Hepatocyte (in vitro differentiated cells): ENCODE measurements at regions not wholly inside any gene's neighbourhood (a gene's known extent, or its start where the extent isn't known, plus 50 kb on each side); places are given as distances from the start of the nearest gene placed in this dataset.

Experiments
- DNase-seq: peaks from one replicate; pipeline ENCODE4 v3.0.0-alpha.2; 2016; ENCODE audit warnings: low spot score
- H2AFZ ChIP-seq: fragments of 200-600 bp; sonication (generic); 2 replicates; pipeline ENCODE4 v1.6.0; 2016; ENCODE audit warnings: antibody characterized with exemption, mild to moderate bottlenecking
- H3K27ac ChIP-seq: fragments of 200-600 bp; sonication (generic); 2 replicates; pipeline ENCODE4 v1.5.1; 2016; ENCODE audit warnings: mild to moderate bottlenecking
- H3K27me3 ChIP-seq: fragments of 200-600 bp; sonication (generic); 2 replicates; pipeline ENCODE4 v1.6.1; 2016
- H3K36me3 ChIP-seq: fragments of 200-600 bp; sonication (generic); replicated peaks from 2 replicates; pipeline ENCODE4 v1.5.1; 2016; ENCODE audit warnings: low read depth; ENCODE audit not compliant: insufficient read depth
- H3K4me1 ChIP-seq: fragments of 200-600 bp; sonication (generic); 2 replicates; pipeline ENCODE4 v1.5.1; 2016; ENCODE audit warnings: mild to moderate bottlenecking, moderate library complexity; ENCODE audit not compliant: insufficient read depth
- H3K4me2 ChIP-seq: fragments of 200-600 bp; sonication (generic); 2 replicates; pipeline ENCODE4 v1.6.0; 2016
- H3K4me3 ChIP-seq: fragments of 200-600 bp; sonication (generic); 2 replicates; pipeline ENCODE4 v1.5.1; 2016; ENCODE audit warnings: mild to moderate bottlenecking
- H3K79me2 ChIP-seq: fragments of 200-600 bp; sonication (generic); 2 replicates; pipeline ENCODE4 v1.6.0; 2017; ENCODE audit warnings: mild to moderate bottlenecking
- H3K9me2 ChIP-seq: fragments of 200-600 bp; sonication (generic); replicated peaks from 2 replicates; pipeline ENCODE4 v1.6.0; 2017; ENCODE audit warnings: mild to moderate bottlenecking; ENCODE audit not compliant: insufficient read depth
- H3K9me3 ChIP-seq: fragments of 200-600 bp; sonication (generic); 2 replicates; pipeline ENCODE4 v1.5.1; 2016; ENCODE audit warnings: low read depth, mild to moderate bottlenecking
- H4K20me1 ChIP-seq: fragments of 200-600 bp; sonication (generic); 2 replicates; pipeline ENCODE4 v1.6.0; 2016; ENCODE audit warnings: mild to moderate bottlenecking; ENCODE audit not compliant: insufficient read depth, poor library complexity, severe bottlenecking
- EZH2 ChIP-seq: fragments of 200-600 bp; sonication (generic); IDR thresholded peaks from 2 replicates; pipeline ENCODE4 v1.6.1; 2016; ENCODE audit warnings: antibody characterized with exemption, mild to moderate bottlenecking, borderline replicate concordance
- EZH2phosphoT487 ChIP-seq: fragments of 200-600 bp; sonication (generic); IDR thresholded peaks from one replicate; pipeline ENCODE4 v1.6.1; 2018; ENCODE audit warnings: antibody characterized with exemption, mild to moderate bottlenecking, low read depth, moderate library complexity; ENCODE audit not compliant: unreplicated experiment, severe bottlenecking
- WGBS: methylation state at CpG from one replicate; pipeline ENCODE4 v1.1.6; 2016; ENCODE audit warnings: low lambda C conversion rate; ENCODE audit errors: missing lambda C conversion rate; 5-methylcytosine and 5-hydroxymethylcytosine counted together
- TF ChIP-seq, protein P1 (sequence below): fragments of 200-600 bp; sonication (generic); IDR thresholded peaks from 2 replicates; pipeline ENCODE4 v1.5.1; 2016; ENCODE audit warnings: antibody characterized with exemption, mild to moderate bottlenecking; ENCODE audit not compliant: poor library complexity

DNA sequence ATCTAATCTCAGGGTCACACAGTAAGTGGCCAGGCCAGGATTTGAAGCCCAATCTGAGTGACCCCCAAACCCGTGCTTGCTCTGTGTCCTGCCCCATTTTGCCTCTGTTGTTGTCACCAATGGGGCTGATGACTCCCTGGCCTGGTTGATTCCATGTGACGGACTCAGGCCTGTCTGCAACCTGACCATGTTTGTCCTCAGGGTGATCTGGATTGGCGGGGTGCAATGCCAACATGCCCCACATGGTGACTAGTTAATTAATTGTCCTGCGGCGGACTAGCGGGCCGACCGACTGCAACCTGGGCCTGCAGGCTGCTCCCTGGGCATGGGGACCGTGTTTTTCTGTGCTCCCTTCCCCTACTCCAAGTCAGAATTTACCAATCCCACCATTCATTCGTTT is 256.3 kb downstream of the MATN1 start:
- TF ChIP-seq, protein P1, sequence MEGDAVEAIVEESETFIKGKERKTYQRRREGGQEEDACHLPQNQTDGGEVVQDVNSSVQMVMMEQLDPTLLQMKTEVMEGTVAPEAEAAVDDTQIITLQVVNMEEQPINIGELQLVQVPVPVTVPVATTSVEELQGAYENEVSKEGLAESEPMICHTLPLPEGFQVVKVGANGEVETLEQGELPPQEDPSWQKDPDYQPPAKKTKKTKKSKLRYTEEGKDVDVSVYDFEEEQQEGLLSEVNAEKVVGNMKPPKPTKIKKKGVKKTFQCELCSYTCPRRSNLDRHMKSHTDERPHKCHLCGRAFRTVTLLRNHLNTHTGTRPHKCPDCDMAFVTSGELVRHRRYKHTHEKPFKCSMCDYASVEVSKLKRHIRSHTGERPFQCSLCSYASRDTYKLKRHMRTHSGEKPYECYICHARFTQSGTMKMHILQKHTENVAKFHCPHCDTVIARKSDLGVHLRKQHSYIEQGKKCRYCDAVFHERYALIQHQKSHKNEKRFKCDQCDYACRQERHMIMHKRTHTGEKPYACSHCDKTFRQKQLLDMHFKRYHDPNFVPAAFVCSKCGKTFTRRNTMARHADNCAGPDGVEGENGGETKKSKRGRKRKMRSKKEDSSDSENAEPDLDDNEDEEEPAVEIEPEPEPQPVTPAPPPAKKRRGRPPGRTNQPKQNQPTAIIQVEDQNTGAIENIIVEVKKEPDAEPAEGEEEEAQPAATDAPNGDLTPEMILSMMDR: no peak
- TF ChIP-seq EZH2phosphoT487 (no peak), EZH2 (no peak)
- 88% methylated on average over 10 of the region's 10 CpGs for WGBS
- no peak overlapping the region for H3K4me2 ChIP-seq
- H3K4me1 ChIP-seq: no peaks in the 10 kb centered on the region
- H3K36me3 ChIP-seq: no peaks in the 10 kb centered on the region
- no peaks in the 10 kb centered on the region for H3K9me2 ChIP-seq
- no peak overlapping the region for H2AFZ ChIP-seq
- no peaks in the 10 kb centered on the region for H3K79me2 ChIP-seq
- no peaks in the 10 kb centered on the region for H3K9me3 ChIP-seq
- no peaks in the 10 kb centered on the region for H4K20me1 ChIP-seq
- H3K27me3 ChIP-seq: no peaks in the 10 kb centered on the region
- no peak overlapping the region for H3K4me3 ChIP-seq
- H3K27ac ChIP-seq: no peak overlapping the region
- DNase-seq: no peak

GRCh38 chr1:30466610-30467009 is 256.8 kb downstream of the MATN1 start:
- DNase-seq: no peak
- H3K79me2 ChIP-seq: no peaks in the 10 kb centered on the region
- H3K27me3 ChIP-seq: no peaks in the 10 kb centered on the region
- H3K4me1 ChIP-seq: no peaks in the 10 kb centered on the region
- no peaks in the 10 kb centered on the region for H3K9me3 ChIP-seq
- WGBS: 63% methylated on average over 3 of the region's 3 CpGs
- H3K27ac ChIP-seq: no peak overlapping the region
- no peaks in the 10 kb centered on the region for H3K9me2 ChIP-seq
- TF ChIP-seq EZH2 (no peak), EZH2phosphoT487 (no peak)
- TF ChIP-seq, protein P1: no peak
- H3K36me3 ChIP-seq: no peaks in the 10 kb centered on the region
- H2AFZ ChIP-seq: no peak overlapping the region
- H3K4me2 ChIP-seq: no peak overlapping the region
- H3K4me3 ChIP-seq: no peak overlapping the region
- no peaks in the 10 kb centered on the region for H4K20me1 ChIP-seq

GRCh38 chr1:30466026-30466425 is 257.4 kb downstream of the MATN1 start:
- H2AFZ ChIP-seq: no peak overlapping the region
- H3K36me3 ChIP-seq: no peaks in the 10 kb centered on the region
- no peaks in the 10 kb centered on the region for H3K4me1 ChIP-seq
- no peaks in the 10 kb centered on the region for H3K9me2 ChIP-seq
- TF ChIP-seq, protein P1: no peak
- no peak for TF ChIP-seq EZH2
- no peak for TF ChIP-seq EZH2phosphoT487
- no peak overlapping the region for H3K4me3 ChIP-seq
- 71% methylated on average over 4 of the region's 4 CpGs for WGBS
- H3K4me2 ChIP-seq: no peak overlapping the region
- DNase-seq: no peak
- H3K79me2 ChIP-seq: no peaks in the 10 kb centered on the region
- no peaks in the 10 kb centered on the region for H3K9me3 ChIP-seq
- no peaks in the 10 kb centered on the region for H4K20me1 ChIP-seq
- no peaks in the 10 kb centered on the region for H3K27me3 ChIP-seq
- H3K27ac ChIP-seq: no peak overlapping the region

DNA sequence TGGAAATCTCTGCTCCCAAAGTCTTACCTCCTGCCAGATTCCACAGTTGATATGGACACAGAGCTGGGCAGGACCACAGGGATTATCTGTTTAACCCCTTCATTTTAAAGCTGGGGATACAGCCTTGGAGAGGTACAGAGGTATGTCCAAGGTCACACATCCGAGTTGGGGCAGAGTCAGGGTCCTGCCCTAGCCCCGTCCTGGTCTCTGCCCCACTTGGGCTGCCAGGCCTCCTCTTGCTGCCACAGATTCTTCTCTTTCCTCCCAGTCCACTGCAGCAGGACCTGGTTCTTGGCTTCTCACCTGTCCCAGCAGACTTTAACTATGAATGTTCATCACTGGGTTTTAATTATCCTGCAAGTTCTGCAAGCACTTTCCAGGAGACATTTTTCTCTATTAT is 258.3 kb downstream of the MATN1 start:
- 86% methylated on average over 2 of the region's 2 CpGs for WGBS
- H3K4me3 ChIP-seq: no peak overlapping the region
- no peak overlapping the region for H2AFZ ChIP-seq

More for the DNA sequence above, 258.3 kb downstream of the MATN1 start:
- Histone ChIP-seq H3K27ac (no peak overlapping the region), H3K27me3 (no peaks in the 10 kb centered on the region), H3K9me2 (no peaks in the 10 kb centered on the region), H3K79me2 (no peaks in the 10 kb centered on the region), H4K20me1 (no peaks in the 10 kb centered on the region), H3K4me1 (no peaks in the 10 kb centered on the region), H3K4me2 (no peak overlapping the region), H3K9me3 (no peaks in the 10 kb centered on the region), H3K36me3 (no peaks in the 10 kb centered on the region)
- no peak for DNase-seq
- TF ChIP-seq EZH2 (no peak), EZH2phosphoT487 (no peak)
- TF ChIP-seq, protein P1: no peak
